Middle frontal gyrus (tissue), 1 donor: ENCODE measurements at regions not wholly inside any gene's neighbourhood (a gene's known extent, or its start where the extent isn't known, plus 50 kb on each side); places are given as distances from the start of the nearest gene placed in this dataset.

Experiments
- DNase-seq: peaks from one replicate; pipeline ENCODE4 v3.0.0-alpha.2; 2015; ENCODE audit warnings: low spot score; ENCODE audit errors: extremely low spot score

- no peak for DNase-seq
Observed at GRCh38 chr4:54992266-54992665, 133.1 kb downstream of the KDR start.

- no peak for DNase-seq
Observed at GRCh38 chr4:54988655-54989054, 136.7 kb downstream of the KDR start.

- no peak for DNase-seq
Observed at GRCh38 chr4:54986095-54986846, 139.1 kb downstream of the KDR start.

- no peak for DNase-seq
Observed at GRCh38 chr4:54976682-54977081, 148.7 kb downstream of the KDR start.

GRCh38 chr4:54976031-54976430, 149.4 kb downstream of the KDR start:
- DNase-seq = no peak

- no peak for DNase-seq
Observed at GRCh38 chr4:54973784-54974183, 151.6 kb downstream of the KDR start.

- DNase-seq = peak; percentile 23
Observed at GRCh38 chr4:54971474-54971950, 153.9 kb downstream of the KDR start.

- DNase-seq = no peak
Observed at GRCh38 chr4:54967289-54967688, 158.1 kb downstream of the KDR start.

- DNase-seq = peak; percentile 44
Observed at GRCh38 chr4:54961357-54961975, 163.9 kb downstream of the KDR start.

- DNase-seq = no peak
Observed at GRCh38 chr4:54959651-54960116, 165.7 kb downstream of the KDR start.

GRCh38 chr4:54959131-54959530, 166.3 kb downstream of the KDR start:
- no peak for DNase-seq

- DNase-seq = no peak
Observed at GRCh38 chr4:54958236-54958635, 167.2 kb downstream of the KDR start.

GRCh38 chr4:54954656-54955388, 170.6 kb downstream of the KDR start:
- DNase-seq = no peak

GRCh38 chr4:54946741-54947140, 178.7 kb downstream of the KDR start:
- DNase-seq = no peak

GRCh38 chr4:54945838-54946237, 179.6 kb downstream of the KDR start:
- no peak for DNase-seq

GRCh38 chr4:54942721-54943120, 182.7 kb downstream of the KDR start:
- DNase-seq = no peak

- no peak for DNase-seq
Observed at GRCh38 chr4:54941994-54942552, 183.3 kb downstream of the KDR start.

GRCh38 chr4:54940996-54941865, 184.2 kb downstream of the KDR start:
- no peak for DNase-seq

- no peak for DNase-seq
Observed at GRCh38 chr4:54937501-54937900, 187.9 kb downstream of the KDR start.

GRCh38 chr4:54933579-54933978, 191.8 kb downstream of the KDR start:
- no peak for DNase-seq

- DNase-seq = no peak
Observed at GRCh38 chr4:54930226-54930625, 195.2 kb downstream of the KDR start.
